H9 (cell line): ENCODE measurements at regions not wholly inside any gene's neighbourhood (a gene's known extent, or its start where the extent isn't known, plus 50 kb on each side); places are given as distances from the start of the nearest gene placed in this dataset.

ENCODE experiments used
- DNase-seq: peaks from one replicate; pipeline ENCODE4 v3.0.0-alpha.2; 2017
- H2AFZ ChIP-seq: one replicate; pipeline ENCODE4 v1.6.1; 2013; ENCODE audit warnings: mild to moderate bottlenecking, low read length, control low read depth, moderate library complexity
- H2AK5ac ChIP-seq: 2 replicates; pipeline ENCODE4 v1.6.1; 2013; ENCODE audit warnings: low read length, control low read depth, mixed read lengths; ENCODE audit not compliant: insufficient read length
- H2BK120ac ChIP-seq: one replicate; pipeline ENCODE4 v1.6.1; 2013; ENCODE audit warnings: low read depth, mild to moderate bottlenecking, low read length, control low read depth, inconsistent platforms; ENCODE audit not compliant: poor library complexity, severe bottlenecking
- H2BK12ac ChIP-seq: 2 replicates; pipeline ENCODE4 v1.6.1; 2013; ENCODE audit warnings: low read length, control low read depth, mixed read lengths, low read depth; ENCODE audit not compliant: insufficient read length
- H2BK15ac ChIP-seq: 2 replicates; pipeline ENCODE4 v1.6.1; 2013; ENCODE audit warnings: low read depth, low read length, control low read depth
- H2BK20ac ChIP-seq: one replicate; pipeline ENCODE4 v1.6.1; 2013; ENCODE audit warnings: low read depth, mild to moderate bottlenecking, low read length, control low read depth, inconsistent platforms; ENCODE audit not compliant: poor library complexity, severe bottlenecking
- H2BK5ac ChIP-seq: 2 replicates; pipeline ENCODE4 v1.6.1; 2013; ENCODE audit warnings: low read length, control low read depth, mixed read lengths; ENCODE audit not compliant: insufficient read length
- H3K14ac ChIP-seq: 2 replicates; pipeline ENCODE4 v1.6.1; 2013; ENCODE audit warnings: low read length, control low read depth; ENCODE audit not compliant: insufficient read depth
- H3K18ac ChIP-seq: 2 replicates; pipeline ENCODE4 v1.6.1; 2013; ENCODE audit warnings: low read depth, mild to moderate bottlenecking, mixed read lengths, low read length, control low read depth; ENCODE audit not compliant: insufficient read length
- H3K23ac ChIP-seq: 2 replicates; pipeline ENCODE4 v1.6.1; 2013; ENCODE audit warnings: low read length, control low read depth, mixed read lengths, low read depth; ENCODE audit not compliant: insufficient read length
- H3K23me2 ChIP-seq: 2 replicates; pipeline ENCODE4 v1.6.1; 2013; ENCODE audit warnings: low read depth, mild to moderate bottlenecking, mixed read lengths, low read length, control low read depth; ENCODE audit not compliant: insufficient read length, poor library complexity, severe bottlenecking
- H3K27ac ChIP-seq: 2 replicates; pipeline ENCODE4 v1.5.1; 2013; ENCODE audit warnings: low read length, control low read depth, mixed read lengths, low read depth; ENCODE audit not compliant: insufficient read length
- H3K27me3 ChIP-seq: 2 replicates; pipeline ENCODE4 v1.6.1; 2013; ENCODE audit warnings: low read length, control low read depth, inconsistent platforms; ENCODE audit not compliant: insufficient read depth
- H3K4ac ChIP-seq: 2 replicates; pipeline ENCODE4 v1.6.1; 2013; ENCODE audit warnings: low read depth, mild to moderate bottlenecking, control low read depth, inconsistent platforms, low read length, moderate library complexity
- H3K4me1 ChIP-seq: 2 replicates; pipeline ENCODE4 v1.6.1; 2013; ENCODE audit warnings: low read length, control low read depth, inconsistent platforms; ENCODE audit not compliant: insufficient read depth
- H3K4me2 ChIP-seq: 2 replicates; pipeline ENCODE4 v1.6.1; 2013; ENCODE audit warnings: low read length, control low read depth, mixed read lengths; ENCODE audit not compliant: insufficient read length, insufficient read depth
- H3K56ac ChIP-seq: 2 replicates; pipeline ENCODE4 v1.6.1; 2013; ENCODE audit warnings: low read depth, mild to moderate bottlenecking, mixed read lengths, low read length, control low read depth; ENCODE audit not compliant: insufficient read length
- H3K79me1 ChIP-seq: 2 replicates; pipeline ENCODE4 v1.6.1; 2013; ENCODE audit warnings: low read depth, mild to moderate bottlenecking, moderate library complexity, low read length, control low read depth, inconsistent platforms; ENCODE audit not compliant: insufficient read depth, poor library complexity, severe bottlenecking
- H3K79me2 ChIP-seq: 2 replicates; pipeline ENCODE4 v1.6.1; 2013; ENCODE audit warnings: low read length, control low read depth, inconsistent platforms; ENCODE audit not compliant: insufficient read depth
- H3K9ac ChIP-seq: 2 replicates; pipeline ENCODE4 v1.6.1; 2013; ENCODE audit warnings: low read length, control low read depth, mixed read lengths; ENCODE audit not compliant: insufficient read length; ENCODE audit errors: extremely low read depth
- H3K9me3 ChIP-seq: one replicate; pipeline ENCODE4 v1.6.1; 2013; ENCODE audit warnings: low read depth, low read length, inconsistent platforms; ENCODE audit not compliant: control insufficient read depth
- H3T11ph ChIP-seq: one replicate; pipeline ENCODE4 v1.6.1; 2013; ENCODE audit warnings: mild to moderate bottlenecking, low read length, control low read depth, inconsistent platforms
- H4K20me1 ChIP-seq: one replicate; pipeline ENCODE4 v1.6.1; 2013; ENCODE audit not compliant: control insufficient read depth, insufficient read length, insufficient read depth
- H4K5ac ChIP-seq: 2 replicates; pipeline ENCODE4 v1.6.1; 2013; ENCODE audit warnings: low read depth, mild to moderate bottlenecking, mixed read lengths, low read length, control low read depth; ENCODE audit not compliant: insufficient read length
- H4K8ac ChIP-seq: replicated peaks from 2 replicates; pipeline ENCODE4 v1.6.1; 2013; ENCODE audit warnings: low read length, control low read depth, mixed read lengths, low read depth; ENCODE audit not compliant: insufficient read length
- H4K91ac ChIP-seq: 2 replicates; pipeline ENCODE4 v1.6.1; 2013; ENCODE audit warnings: low read depth, mild to moderate bottlenecking, moderate library complexity, mixed read lengths, low read length, control low read depth; ENCODE audit not compliant: insufficient read length
- H3K27ac Mint-ChIP-seq, 3 experiments: 2 replicates in 2 of 3; 3 replicates in 1 of 3; pipeline ENCODE4 v1.8.0; 2020 to 2021; ENCODE audit warnings: mixed read lengths in 3 of 3, mild to moderate bottlenecking in 1 of 3, moderate library complexity in 1 of 3
- H3K27me3 Mint-ChIP-seq: 2 replicates; pipeline ENCODE4 v1.8.0; 2021; ENCODE audit warnings: low read depth, mild to moderate bottlenecking, moderate library complexity, mixed read lengths
- H3K36me3 Mint-ChIP-seq, 3 experiments: 2 replicates in 2 of 3; 3 replicates in 1 of 3; pipeline ENCODE4 v1.8.0; 2020 to 2021; ENCODE audit warnings: low read depth in 3 of 3, mixed read lengths in 3 of 3; ENCODE audit not compliant: insufficient read depth in 1 of 3
- H3K4me1 Mint-ChIP-seq, 2 experiments: 2 replicates each; pipeline ENCODE4 v1.8.0; 2020; ENCODE audit warnings: mixed read lengths in 2 of 2
- H3K4me3 Mint-ChIP-seq, 2 experiments: 2 replicates in 1 of 2; 3 replicates in 1 of 2; pipeline ENCODE4 v1.8.0; 2020 to 2021; ENCODE audit warnings: mild to moderate bottlenecking in 2 of 2, mixed read lengths in 2 of 2, moderate library complexity in 1 of 2
- H3K9me3 Mint-ChIP-seq, 2 experiments: 2 replicates in 1 of 2; 3 replicates in 1 of 2; pipeline ENCODE4 v1.8.0; 2020; ENCODE audit warnings: mild to moderate bottlenecking in 2 of 2, mixed read lengths in 2 of 2, moderate library complexity in 1 of 2
- CTCF ChIP-seq: fragments of 200-600 bp; sonication (generic); conservative IDR thresholded peaks from 3 replicates; pipeline ENCODE4 v1.8.0; 2021; ENCODE audit warnings: antibody characterized with exemption, mild to moderate bottlenecking
- WGBS: extraction: QIAGEN DNeasy Blood & Tissue Kit; methylation state at CpG from one replicate; pipeline ENCODE4 v1.1.7; 2013; ENCODE audit warnings: missing lambda C conversion rate, low lambda C conversion rate, mixed read lengths; ENCODE audit not compliant: insufficient read length; ENCODE audit errors: extremely low coverage; 5-methylcytosine and 5-hydroxymethylcytosine counted together

- Histone ChIP-seq H2BK12ac (no peak overlapping the region), H4K91ac (no peak overlapping the region), H3K4me1 (peaks cover 5% of the 10 kb centered on the region; the same call in 1 of the 2 replicates), H3K79me1 (no peaks in the 10 kb centered on the region), H3K18ac (no peak overlapping the region), H4K20me1 (no peaks in the 10 kb centered on the region), H3K23me2 (no peaks in the 10 kb centered on the region), H3K27ac (no peak overlapping the region), H2BK20ac (no peak overlapping the region), H3K14ac (no peak overlapping the region), H3K4ac (no peak overlapping the region), H2BK120ac (no peak overlapping the region), H4K8ac (no peak overlapping the region), H3K56ac (no peak overlapping the region), H4K5ac (no peak overlapping the region), H3K27me3 (no peaks in the 10 kb centered on the region), H3K23ac (no peak overlapping the region), H3K4me2 (no peak overlapping the region), H2BK5ac (no peak overlapping the region), H3T11ph (no peak overlapping the region), H2AFZ (no peak overlapping the region), H3K79me2 (no peaks in the 10 kb centered on the region; the same call in 1 of the 2 replicates), H3K9ac (no peak overlapping the region), H2BK15ac (no peak overlapping the region), H3K9me3 (no peaks in the 10 kb centered on the region), H2AK5ac (no peak overlapping the region)
- Mint-ChIP-seq H3K27me3 (no peaks in the 10 kb centered on the region), H3K4me1 (peaks cover 4 to 10% of the 10 kb centered on the region in 2 experiments; a peak in 3 of 4 replicates), H3K27ac (no peak overlapping the region), H3K9me3 (peaks cover 4 to 5% of the 10 kb centered on the region in 2 experiments), H3K4me3 (no peak overlapping the region), H3K36me3 (peaks cover 3 to 7% (median 5%) of the 10 kb centered on the region in 3 experiments; a peak in 6 of 7 replicates)
- TF ChIP-seq CTCF = no peak
- no peak for DNase-seq
- WGBS = no CpG with 5 or more reads among the region's 1 CpG
These were observed 56.2 kb upstream of the APP start for GRCh38 chr21:26226724-26227123.
